IgD-negative memory B cell (primary cell): ENCODE measurements at regions not wholly inside any gene's neighbourhood (a gene's known extent, or its start where the extent isn't known, plus 50 kb on each side); places are given as distances from the start of the nearest gene placed in this dataset.
"Not testable (repeated sequence)": the region's sequence is repeated elsewhere in the genome, so short reads cannot be mapped to it uniquely, and the experiment has no call there.

Source experiments
- H3K27ac Mint-ChIP-seq, 3 donors: one replicate each; pipeline ENCODE4 v1.8.0; 2020 to 2022; ENCODE audit warnings: mild to moderate bottlenecking in 3 of 3, mixed read lengths in 3 of 3, moderate library complexity in 1 of 3
- H3K27me3 Mint-ChIP-seq: one replicate; pipeline ENCODE4 v1.8.0; 2021; ENCODE audit warnings: mixed read lengths
- H3K36me3 Mint-ChIP-seq: one replicate; pipeline ENCODE4 v1.8.0; 2020; ENCODE audit warnings: mild to moderate bottlenecking, mixed read lengths
- H3K4me1 Mint-ChIP-seq, 3 donors: one replicate each; pipeline ENCODE4 v1.8.0; 2020 to 2022; ENCODE audit warnings: mixed read lengths in 3 of 3, mild to moderate bottlenecking in 1 of 3
- H3K4me3 Mint-ChIP-seq, 4 donors: one replicate each; pipeline ENCODE4 v1.8.0; 2020 to 2022; ENCODE audit warnings: mild to moderate bottlenecking in 4 of 4, mixed read lengths in 4 of 4, moderate library complexity in 3 of 4
- H3K9me3 Mint-ChIP-seq, 3 donors: one replicate each; pipeline ENCODE4 v1.8.0; 2020 to 2021; ENCODE audit warnings: mixed read lengths in 3 of 3, mild to moderate bottlenecking in 1 of 3

DNA sequence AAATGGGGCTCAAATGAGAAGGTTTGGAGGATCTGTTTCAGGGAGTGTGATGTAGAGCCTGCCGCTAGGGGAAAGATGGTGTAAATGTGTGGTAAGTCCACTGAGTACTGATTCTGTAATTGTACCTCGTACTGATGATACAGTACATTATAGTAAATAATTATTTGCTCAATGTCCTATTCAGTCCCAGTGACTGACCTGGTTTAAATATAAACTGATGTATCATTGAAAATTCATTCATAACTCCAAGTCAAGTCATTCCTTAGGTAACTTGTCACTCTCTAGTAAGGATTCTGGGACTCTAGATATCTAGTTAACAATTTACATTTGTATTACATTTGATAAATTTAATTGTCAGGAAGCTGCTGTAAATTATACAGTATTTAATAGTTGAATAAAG, 667.3 kb downstream of the DTWD2 start:
- Mint-ChIP-seq H3K9me3 (peaks cover 2 to 16% (median 13%) of the 10 kb centered on the region in 3 donors), H3K27me3 (no peaks in the 10 kb centered on the region), H3K4me1 (no peaks in the 10 kb centered on the region), H3K36me3 (no peaks in the 10 kb centered on the region), H3K27ac (no peak overlapping the region), H3K4me3 (no peak overlapping the region)

DNA sequence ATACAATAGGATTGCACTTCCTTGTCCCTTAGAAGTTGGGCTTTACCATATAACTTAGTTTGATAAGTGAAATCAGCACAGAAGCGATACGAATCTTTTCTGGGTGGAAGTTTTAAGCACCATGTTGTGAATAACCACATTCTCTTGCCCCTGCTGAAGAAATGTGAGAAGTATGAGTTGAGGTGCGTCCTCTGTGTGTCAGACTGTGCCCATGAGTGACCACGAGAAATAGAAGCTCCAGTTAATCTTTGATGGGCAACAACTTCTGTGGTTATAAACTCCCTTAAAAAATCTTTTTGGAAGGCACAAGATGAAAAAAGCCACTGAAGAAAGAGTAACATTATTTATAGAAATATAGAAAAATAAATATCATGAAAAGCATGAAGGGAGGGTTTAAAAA, 668.2 kb downstream of the DTWD2 start:
- Mint-ChIP-seq H3K27me3 (no peaks in the 10 kb centered on the region), H3K4me1 (no peaks in the 10 kb centered on the region), H3K27ac (no peak overlapping the region), H3K4me3 (no peak overlapping the region), H3K9me3 (peaks cover 2 to 16% (median 13%) of the 10 kb centered on the region in 3 donors), H3K36me3 (no peaks in the 10 kb centered on the region)

DNA sequence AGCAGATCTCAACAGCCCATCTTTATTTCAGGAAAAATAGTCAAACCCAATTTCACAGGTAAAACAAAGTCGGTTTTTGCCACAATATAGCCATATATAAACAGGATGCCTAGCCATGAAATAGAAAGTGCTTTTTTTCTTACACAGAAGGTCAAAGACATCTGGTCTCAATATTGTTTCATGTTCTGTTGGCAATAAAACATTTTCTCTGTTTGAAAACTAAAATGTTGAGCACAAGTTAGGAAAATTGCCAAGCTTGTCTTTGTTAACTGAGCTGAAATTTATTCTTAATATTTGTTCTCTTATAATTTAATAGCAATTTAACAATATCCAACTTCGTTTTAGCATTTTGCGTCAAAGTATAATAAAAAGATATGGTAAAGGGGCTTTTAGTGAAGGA, 673.4 kb downstream of the DTWD2 start:
- H3K4me1 Mint-ChIP-seq, result no peaks in the 10 kb centered on the region
- H3K36me3 Mint-ChIP-seq, result no peaks in the 10 kb centered on the region
- H3K27me3 Mint-ChIP-seq, result no peaks in the 10 kb centered on the region
- no peak overlapping the region for H3K4me3 Mint-ChIP-seq
- H3K9me3 Mint-ChIP-seq, result no peaks in the 10 kb centered on the region
- no peak overlapping the region for H3K27ac Mint-ChIP-seq

DNA sequence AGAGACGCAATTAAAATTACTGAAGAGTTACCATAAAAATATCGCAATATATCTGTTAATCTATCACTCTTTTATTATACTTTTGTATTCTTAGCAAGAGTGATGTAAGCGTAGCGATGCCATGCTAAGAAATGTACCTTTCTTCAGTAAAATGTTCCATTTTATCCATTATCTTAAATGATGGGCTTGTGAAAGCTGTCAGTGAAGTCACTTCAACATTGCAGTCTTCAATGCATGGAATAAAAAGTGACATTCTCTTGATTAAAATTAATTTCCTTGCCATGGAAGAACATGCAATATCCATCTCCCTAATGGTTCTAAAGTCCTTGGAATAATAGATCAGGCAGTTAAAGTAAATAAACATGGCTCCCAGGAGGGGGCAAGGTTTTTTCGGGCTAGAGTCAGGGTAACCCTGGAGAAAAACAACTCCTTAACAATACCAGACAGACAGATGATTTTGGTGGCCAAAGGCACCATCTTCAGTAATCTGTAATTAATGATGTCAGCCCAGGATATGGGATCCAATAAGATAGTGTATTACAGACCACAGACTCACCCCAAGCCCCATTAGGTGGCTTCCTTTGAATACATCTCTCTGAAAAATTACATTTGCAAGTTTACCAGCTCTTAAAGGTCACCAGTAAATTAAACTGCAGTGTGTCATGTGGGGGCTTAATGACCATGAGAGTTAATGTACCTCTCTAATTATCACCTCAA, 677.1 kb downstream of the DTWD2 start:
- no peaks in the 10 kb centered on the region for H3K27me3 Mint-ChIP-seq
- peaks cover 0 to under 1% (median 0%) of the 10 kb centered on the region in 3 donors for H3K9me3 Mint-ChIP-seq
- no peak overlapping the region for H3K4me3 Mint-ChIP-seq
- no peaks in the 10 kb centered on the region for H3K4me1 Mint-ChIP-seq
- H3K27ac Mint-ChIP-seq, result no peak overlapping the region
- no peaks in the 10 kb centered on the region for H3K36me3 Mint-ChIP-seq

DNA sequence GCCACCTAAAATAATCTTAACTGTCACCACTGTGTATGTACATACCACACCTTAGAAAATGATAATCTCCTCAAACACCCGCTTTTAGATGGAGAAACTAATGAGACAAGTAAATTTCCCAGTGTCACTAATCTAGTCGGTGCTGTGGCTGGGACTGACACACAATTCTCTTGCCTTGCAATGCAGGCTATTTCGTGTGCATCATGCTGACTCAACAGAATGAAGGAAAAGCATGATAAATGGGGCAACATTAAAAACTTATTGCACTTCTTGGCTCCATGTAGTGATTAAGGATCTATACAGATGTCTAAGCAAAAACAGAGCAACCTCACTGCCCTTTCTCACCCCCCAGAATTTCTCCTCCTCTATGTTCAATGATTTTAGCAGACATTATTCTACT, 677.9 kb downstream of the DTWD2 start:
- Mint-ChIP-seq H3K36me3 (no peaks in the 10 kb centered on the region), H3K4me1 (no peaks in the 10 kb centered on the region), H3K4me3 (no peak overlapping the region), H3K9me3 (peaks cover 0 to 4% (median 0%) of the 10 kb centered on the region in 3 donors), H3K27me3 (no peaks in the 10 kb centered on the region), H3K27ac (no peak overlapping the region)

DNA sequence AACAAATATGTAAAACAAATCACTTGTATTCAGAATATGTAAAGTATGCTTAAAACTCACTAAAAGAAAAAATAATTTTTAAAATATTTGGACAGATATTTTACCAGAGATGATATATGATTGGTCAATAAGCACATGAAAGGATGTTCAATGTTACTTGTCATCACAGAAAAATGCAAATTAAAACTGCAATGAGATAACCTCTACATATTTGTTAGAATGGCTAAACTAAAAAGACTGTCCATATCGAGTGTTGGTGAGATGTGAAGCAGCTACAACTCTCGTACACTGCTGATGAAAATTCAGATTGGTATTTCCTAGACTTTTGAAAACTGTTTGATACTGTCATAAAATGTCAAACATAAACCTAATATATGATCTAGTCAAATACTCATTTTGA, 685.1 kb downstream of the DTWD2 start:
- Mint-ChIP-seq H3K27ac (no peak overlapping the region), H3K36me3 (no peaks in the 10 kb centered on the region)

DNA sequence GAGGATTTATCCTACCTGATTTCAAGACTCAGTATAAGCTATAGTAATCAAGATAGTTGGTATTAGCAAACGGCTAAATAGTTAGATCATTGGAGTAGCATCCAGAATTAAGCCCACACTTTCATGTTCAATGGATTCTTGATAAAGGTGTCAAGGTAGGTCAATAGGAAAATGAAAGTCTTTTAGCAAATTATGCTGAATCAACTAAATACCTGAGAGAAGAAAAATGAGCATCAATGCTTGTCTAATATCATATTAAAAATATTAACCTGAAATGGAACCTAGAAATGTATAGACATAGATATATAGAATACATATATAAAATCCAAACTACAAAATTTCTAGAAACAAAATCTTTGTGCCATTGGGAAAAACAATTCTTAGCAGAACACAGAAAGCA, 685.6 kb downstream of the DTWD2 start:
- H3K27me3 Mint-ChIP-seq, result no peaks in the 10 kb centered on the region
- no peaks in the 10 kb centered on the region for H3K4me1 Mint-ChIP-seq
- peaks cover 0 to 4% (median 0%) of the 10 kb centered on the region in 3 donors for H3K9me3 Mint-ChIP-seq
- no peaks in the 10 kb centered on the region for H3K36me3 Mint-ChIP-seq
- no peak overlapping the region for H3K4me3 Mint-ChIP-seq
- H3K27ac Mint-ChIP-seq, result no peak overlapping the region

More for the DNA sequence above, 685.1 kb downstream of the DTWD2 start:
- Mint-ChIP-seq H3K4me3 (no peak overlapping the region), H3K27me3 (no peaks in the 10 kb centered on the region), H3K4me1 (no peaks in the 10 kb centered on the region), H3K9me3 (peaks cover 0 to 4% (median 0%) of the 10 kb centered on the region in 3 donors)

DNA sequence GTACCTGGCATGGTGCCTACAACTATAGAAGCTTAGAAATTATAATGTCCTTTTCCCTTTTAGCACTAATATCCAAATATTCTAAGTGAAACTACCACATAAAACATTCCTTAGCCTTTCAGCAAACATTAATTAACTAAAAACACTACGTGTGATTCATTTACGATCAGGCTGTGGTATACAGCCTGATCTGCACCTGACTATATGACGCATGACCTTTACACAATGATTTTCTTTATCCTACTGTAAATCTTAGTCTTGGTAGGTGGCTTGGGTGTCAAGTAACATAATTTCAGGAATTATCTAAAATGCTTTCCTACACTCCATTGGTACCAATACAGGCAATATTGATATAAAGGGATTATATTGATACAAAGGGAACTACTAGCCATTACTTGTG, 686.7 kb downstream of the DTWD2 start:
- no peak overlapping the region for H3K4me3 Mint-ChIP-seq
- H3K4me1 Mint-ChIP-seq, result no peaks in the 10 kb centered on the region
- H3K9me3 Mint-ChIP-seq, result peaks cover 0 to 4% (median 0%) of the 10 kb centered on the region in 3 donors
- H3K27me3 Mint-ChIP-seq, result no peaks in the 10 kb centered on the region
- no peaks in the 10 kb centered on the region for H3K36me3 Mint-ChIP-seq
- no peak overlapping the region for H3K27ac Mint-ChIP-seq

DNA sequence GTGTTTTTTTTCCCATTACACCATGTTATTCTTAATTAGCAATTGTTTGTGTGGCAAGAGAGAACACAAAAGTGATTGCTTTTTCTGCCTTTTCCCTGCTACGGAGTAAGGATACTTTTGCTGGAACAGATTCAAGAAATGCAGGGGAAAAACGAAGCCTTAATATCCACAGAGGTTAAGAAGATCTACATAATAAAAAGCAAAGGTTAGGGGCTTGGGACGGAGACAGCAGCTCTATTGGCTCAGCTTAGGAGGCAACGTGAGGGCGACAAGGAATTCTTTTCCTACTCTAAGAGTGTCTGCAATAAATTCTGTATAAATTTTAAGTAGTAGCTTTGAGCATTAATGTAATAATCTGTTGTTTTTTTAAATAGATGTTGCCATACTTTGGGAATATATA, 693.3 kb downstream of the DTWD2 start:
- Mint-ChIP-seq H3K27me3 (no peaks in the 10 kb centered on the region), H3K4me1 (no peaks in the 10 kb centered on the region), H3K9me3 (peaks cover 0 to 4% (median 0%) of the 10 kb centered on the region in 3 donors), H3K27ac (no peak overlapping the region), H3K36me3 (peaks cover 2% of the 10 kb centered on the region), H3K4me3 (no peak overlapping the region)

DNA sequence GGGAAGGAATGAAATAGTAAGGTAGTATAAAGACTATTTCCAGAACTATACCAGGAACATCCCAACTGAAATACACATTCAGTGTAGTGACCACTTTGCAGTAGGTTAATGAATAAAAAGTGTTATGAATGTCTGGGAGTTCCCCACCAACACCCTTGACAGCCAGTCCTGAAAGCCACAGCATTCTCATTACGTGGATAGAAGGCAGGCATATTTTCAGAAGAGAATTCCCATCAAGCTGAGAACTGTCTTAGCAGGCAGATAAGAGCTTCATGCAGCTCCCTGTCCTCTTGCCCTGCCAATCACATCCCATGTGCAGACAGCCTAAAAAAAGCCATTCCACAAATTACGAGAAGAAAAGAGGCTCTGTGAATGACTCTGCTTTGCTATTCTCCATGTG, 695.0 kb downstream of the DTWD2 start:
- peaks cover 2% of the 10 kb centered on the region for H3K36me3 Mint-ChIP-seq
- no peaks in the 10 kb centered on the region for H3K27me3 Mint-ChIP-seq
- H3K4me1 Mint-ChIP-seq, result no peaks in the 10 kb centered on the region
- no peak overlapping the region for H3K27ac Mint-ChIP-seq
- H3K4me3 Mint-ChIP-seq, result no peak overlapping the region
- peaks cover 0 to 4% (median 0%) of the 10 kb centered on the region in 3 donors for H3K9me3 Mint-ChIP-seq

DNA sequence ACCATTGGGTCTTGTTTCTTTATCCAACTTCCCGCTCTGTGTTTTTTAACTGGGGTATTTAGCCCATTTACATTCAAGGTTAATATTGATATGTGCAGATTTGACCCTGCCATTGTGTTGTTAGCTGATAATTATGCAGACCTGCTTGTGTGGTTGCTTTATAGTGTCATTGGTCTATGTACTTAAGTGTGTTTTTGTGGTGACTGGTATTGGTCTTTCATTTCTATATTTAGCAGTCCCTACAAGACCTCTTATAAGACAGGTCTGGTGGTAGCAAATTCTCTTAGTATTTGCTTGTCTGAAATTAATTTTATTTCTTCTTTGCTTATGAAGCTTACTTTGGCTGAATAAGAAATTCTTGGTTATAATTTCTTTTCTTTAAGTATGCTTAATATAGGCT, 698.1 kb downstream of the DTWD2 start:
- H3K4me1 Mint-ChIP-seq, result no peaks in the 10 kb centered on the region
- peaks cover 0 to 8% (median 0%) of the 10 kb centered on the region in 3 donors for H3K9me3 Mint-ChIP-seq
- H3K27ac Mint-ChIP-seq, result no peak overlapping the region
- H3K36me3 Mint-ChIP-seq, result peaks cover 2% of the 10 kb centered on the region
- no peaks in the 10 kb centered on the region for H3K27me3 Mint-ChIP-seq
- H3K4me3 Mint-ChIP-seq, result no peak overlapping the region

DNA sequence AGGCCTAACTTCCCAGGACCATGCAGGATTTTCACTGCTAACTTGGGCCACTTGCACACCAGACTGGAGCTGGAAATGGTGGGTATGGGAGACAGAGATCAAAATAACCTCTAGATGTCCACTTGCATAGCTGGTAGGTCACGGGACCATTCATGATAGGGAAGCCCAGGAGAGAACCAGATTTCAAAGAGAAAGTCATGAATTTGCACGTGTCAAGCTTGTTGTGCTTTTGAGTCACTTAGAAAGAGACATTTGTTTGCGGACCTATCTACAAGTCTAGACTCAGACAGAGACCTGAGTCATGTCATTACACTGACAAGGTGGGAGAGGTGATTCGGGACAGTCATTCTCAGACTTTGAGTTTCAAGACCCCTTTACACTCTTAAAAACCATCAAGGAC, 704.1 kb downstream of the DTWD2 start:
- H3K27ac Mint-ChIP-seq, result peak overlapping the region in 1 of 3 donors; percentile 1
- H3K4me1 Mint-ChIP-seq, H3K27me3 Mint-ChIP-seq, H3K36me3 Mint-ChIP-seq, H3K4me3 Mint-ChIP-seq, H3K9me3 Mint-ChIP-seq: not testable (repeated sequence)

DNA sequence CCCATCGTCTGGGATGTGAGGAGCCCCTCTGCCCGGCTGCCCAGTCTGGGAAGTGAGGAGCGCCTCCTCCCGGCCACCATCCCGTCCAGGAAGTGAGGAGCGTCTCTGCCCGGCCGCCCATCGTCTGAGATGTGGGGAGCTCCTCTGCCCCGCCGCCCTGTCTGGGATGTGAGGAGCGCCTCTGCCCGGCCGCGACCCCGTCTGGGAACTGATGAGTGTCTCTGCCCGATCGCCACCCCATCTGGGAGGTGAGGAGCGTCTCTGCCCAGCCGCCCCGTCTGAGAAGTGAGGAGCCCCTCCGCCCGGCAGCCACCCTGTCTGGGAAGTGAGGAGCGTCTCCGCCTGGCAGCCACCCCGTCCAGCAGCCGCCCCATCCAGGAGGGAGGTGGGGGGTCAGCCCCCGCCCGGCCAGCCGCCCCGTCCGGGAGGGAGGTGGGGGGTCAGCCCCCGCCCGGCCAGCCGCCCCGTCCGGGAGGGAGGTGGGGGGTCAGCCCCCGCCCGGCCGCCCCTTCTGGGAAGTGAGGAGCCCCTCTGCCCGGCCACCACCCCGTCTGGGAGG, 705.8 kb downstream of the DTWD2 start:
- not testable (repeated sequence) for H3K4me1 Mint-ChIP-seq, H3K36me3 Mint-ChIP-seq, H3K9me3 Mint-ChIP-seq, H3K27ac Mint-ChIP-seq, H3K4me3 Mint-ChIP-seq, H3K27me3 Mint-ChIP-seq

DNA sequence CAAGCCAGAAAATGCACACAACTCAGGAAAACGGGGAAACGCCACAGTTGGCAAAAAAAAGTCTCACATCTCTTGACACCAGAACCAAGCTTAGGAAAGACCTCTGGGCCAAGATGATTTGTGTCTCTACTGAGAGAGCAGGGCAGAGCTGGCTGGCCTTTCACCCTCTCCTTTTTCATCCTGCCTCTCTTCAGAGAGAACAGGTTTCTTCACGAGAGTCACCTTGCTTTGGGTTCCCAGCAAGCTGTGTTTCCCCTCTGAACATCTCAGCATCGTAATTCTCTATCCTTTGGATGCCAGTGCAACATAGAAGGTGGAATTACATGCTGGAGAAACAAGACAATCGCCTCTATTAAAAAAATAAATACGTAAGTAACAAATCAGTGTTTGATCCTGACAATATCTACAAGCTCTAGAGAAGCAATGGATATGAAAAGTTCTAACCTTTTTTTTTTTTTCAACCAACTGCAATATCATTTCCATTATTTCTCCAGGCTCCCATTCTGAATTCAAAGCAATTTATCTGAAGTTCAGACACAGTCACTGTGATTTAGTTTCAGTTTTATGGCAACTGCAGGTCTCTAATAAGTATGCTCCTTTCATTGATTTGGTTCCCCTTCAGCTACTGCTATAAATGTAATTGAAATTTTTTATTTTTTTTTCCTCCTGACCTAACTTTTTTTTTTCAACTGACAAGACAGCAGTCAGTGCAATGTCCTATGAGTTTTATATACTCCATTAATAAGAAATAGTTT, 708.6 kb downstream of the DTWD2 start:
- no peaks in the 10 kb centered on the region for H3K27me3 Mint-ChIP-seq
- H3K36me3 Mint-ChIP-seq, result no peaks in the 10 kb centered on the region
- no peaks in the 10 kb centered on the region for H3K4me1 Mint-ChIP-seq
- no peak overlapping the region for H3K27ac Mint-ChIP-seq
- H3K9me3 Mint-ChIP-seq, result peaks cover 0 to 8% (median 3%) of the 10 kb centered on the region in 3 donors
- no peak overlapping the region for H3K4me3 Mint-ChIP-seq

DNA sequence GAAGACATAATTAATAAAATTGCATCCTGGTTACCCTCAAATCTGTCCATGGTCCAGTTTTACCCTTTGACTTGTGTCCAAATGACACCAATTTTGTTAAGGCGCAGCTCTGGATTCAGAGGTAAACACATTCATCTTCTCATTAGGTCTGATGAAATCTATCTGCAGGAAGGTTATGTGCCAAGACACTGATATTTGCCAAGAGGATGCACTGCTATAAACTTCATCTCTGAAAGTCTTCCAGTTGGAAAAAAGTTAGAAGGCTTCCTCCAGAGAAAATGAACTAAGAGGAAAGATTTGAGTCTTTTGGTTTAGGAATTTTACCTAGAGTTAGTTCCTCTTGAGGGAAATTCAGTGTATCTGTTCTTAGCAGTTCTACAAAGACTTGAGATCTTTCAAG, 717.8 kb downstream of the DTWD2 start:
- no peaks in the 10 kb centered on the region for H3K27me3 Mint-ChIP-seq
- no peaks in the 10 kb centered on the region for H3K36me3 Mint-ChIP-seq
- H3K9me3 Mint-ChIP-seq, result peaks cover 0 to 6% (median 1%) of the 10 kb centered on the region in 3 donors
- H3K4me1 Mint-ChIP-seq, result no peaks in the 10 kb centered on the region
- no peak overlapping the region for H3K27ac Mint-ChIP-seq
- no peak overlapping the region for H3K4me3 Mint-ChIP-seq

DNA sequence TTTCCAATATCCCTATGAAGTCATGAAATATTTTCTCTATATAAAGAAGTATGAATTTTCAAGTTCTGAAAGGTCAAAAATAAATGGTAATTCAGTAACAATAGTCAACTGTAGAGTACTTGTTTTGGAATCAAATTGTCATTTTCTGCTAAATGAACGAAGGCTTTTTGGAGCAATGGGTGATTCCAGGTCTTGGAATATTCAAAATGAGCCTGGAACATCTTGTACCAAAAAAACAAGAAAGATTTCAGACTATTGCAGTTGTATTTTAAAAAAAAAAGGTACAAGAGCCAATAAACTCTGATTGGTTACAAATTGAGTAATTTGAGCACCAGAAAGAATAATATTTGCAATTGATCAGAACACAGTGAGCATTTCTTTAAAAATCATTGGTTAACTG, 730.1 kb downstream of the DTWD2 start:
- H3K36me3 Mint-ChIP-seq, result no peaks in the 10 kb centered on the region
- H3K9me3 Mint-ChIP-seq, result peaks cover 0 to 5% (median 0%) of the 10 kb centered on the region in 3 donors
- H3K27ac Mint-ChIP-seq, result no peak overlapping the region
- H3K4me3 Mint-ChIP-seq, result no peak overlapping the region
- peaks cover 3% of the 10 kb centered on the region for H3K27me3 Mint-ChIP-seq
- H3K4me1 Mint-ChIP-seq, result no peaks in the 10 kb centered on the region
